GM13976 (cell line): ENCODE measurements at regions not wholly inside any gene's neighbourhood (a gene's known extent, or its start where the extent isn't known, plus 50 kb on each side); places are given as distances from the start of the nearest gene placed in this dataset.

Experiments
- DNase-seq: peaks from one replicate; pipeline ENCODE4 v3.0.0; 2012; ENCODE audit warnings: low spot score
- in situ Hi-C: fragments of 300-500 bp; cut with MboI; formaldehyde crosslinking; loops from one replicate; pipeline ENCODE4 v1.12.0; 2022; ENCODE audit warnings: low sequenced_read_pairs, mixed read lengths, inconsistent platforms; ENCODE audit not compliant: unreplicated experiment
- TF ChIP-seq, protein P1 (sequence below): IDR thresholded peaks from 2 replicates; pipeline ENCODE4 v1.5.1; 2012; ENCODE audit warnings: borderline replicate concordance, mild to moderate bottlenecking; ENCODE audit not compliant: insufficient read depth; ENCODE audit errors: extremely low read depth, missing control alignments, control extremely low read depth

DNA sequence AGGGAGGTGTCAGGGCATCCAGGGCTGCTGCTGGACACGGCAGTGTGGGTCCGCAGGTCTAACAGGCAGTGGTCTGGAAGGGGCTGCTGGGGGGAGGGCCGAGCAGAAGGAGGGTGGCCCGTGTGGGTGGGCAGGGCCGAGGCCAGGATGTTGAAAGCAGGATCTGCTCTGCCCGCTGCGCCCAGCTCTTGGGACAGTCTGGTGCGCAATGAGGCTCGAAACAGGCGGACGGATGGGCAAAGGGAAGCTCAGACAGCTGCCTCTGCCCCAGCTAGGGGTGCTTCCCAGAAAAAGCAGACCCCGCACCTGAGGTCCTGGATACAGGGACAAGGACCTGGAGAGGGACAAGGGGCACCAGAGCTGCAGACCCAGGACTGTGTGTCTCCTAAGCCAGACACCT lies 121.3 kb downstream of the FAM53A start:
- DNase-seq, result no peak
- in situ Hi-C loops, result no loop called here
- TF ChIP-seq, protein P1, sequence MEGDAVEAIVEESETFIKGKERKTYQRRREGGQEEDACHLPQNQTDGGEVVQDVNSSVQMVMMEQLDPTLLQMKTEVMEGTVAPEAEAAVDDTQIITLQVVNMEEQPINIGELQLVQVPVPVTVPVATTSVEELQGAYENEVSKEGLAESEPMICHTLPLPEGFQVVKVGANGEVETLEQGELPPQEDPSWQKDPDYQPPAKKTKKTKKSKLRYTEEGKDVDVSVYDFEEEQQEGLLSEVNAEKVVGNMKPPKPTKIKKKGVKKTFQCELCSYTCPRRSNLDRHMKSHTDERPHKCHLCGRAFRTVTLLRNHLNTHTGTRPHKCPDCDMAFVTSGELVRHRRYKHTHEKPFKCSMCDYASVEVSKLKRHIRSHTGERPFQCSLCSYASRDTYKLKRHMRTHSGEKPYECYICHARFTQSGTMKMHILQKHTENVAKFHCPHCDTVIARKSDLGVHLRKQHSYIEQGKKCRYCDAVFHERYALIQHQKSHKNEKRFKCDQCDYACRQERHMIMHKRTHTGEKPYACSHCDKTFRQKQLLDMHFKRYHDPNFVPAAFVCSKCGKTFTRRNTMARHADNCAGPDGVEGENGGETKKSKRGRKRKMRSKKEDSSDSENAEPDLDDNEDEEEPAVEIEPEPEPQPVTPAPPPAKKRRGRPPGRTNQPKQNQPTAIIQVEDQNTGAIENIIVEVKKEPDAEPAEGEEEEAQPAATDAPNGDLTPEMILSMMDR, result no peak

DNA sequence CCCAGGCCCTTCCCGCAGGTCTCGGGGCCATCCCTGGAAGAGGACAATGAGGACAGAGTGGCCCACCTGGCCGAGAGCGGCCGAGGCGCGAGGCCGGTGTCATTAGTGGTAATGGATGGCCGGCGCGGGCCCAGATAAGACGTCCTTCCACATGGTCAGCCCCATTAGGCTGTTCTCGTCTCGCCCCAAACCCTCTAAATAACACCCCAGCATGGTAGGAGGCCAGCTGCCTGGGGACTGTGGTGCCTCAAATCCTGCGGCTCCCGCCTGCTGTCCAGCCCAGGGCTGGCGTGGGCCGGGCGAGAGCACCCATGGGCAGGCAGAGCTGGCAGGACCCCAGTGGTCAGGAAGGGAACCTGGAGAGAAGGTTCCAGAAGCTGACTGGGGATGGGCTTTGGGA lies 121.7 kb downstream of the FAM53A start:
- DNase-seq, result no peak
- in situ Hi-C loops, result no loop called here
- TF ChIP-seq, protein P1, result no peak

DNA sequence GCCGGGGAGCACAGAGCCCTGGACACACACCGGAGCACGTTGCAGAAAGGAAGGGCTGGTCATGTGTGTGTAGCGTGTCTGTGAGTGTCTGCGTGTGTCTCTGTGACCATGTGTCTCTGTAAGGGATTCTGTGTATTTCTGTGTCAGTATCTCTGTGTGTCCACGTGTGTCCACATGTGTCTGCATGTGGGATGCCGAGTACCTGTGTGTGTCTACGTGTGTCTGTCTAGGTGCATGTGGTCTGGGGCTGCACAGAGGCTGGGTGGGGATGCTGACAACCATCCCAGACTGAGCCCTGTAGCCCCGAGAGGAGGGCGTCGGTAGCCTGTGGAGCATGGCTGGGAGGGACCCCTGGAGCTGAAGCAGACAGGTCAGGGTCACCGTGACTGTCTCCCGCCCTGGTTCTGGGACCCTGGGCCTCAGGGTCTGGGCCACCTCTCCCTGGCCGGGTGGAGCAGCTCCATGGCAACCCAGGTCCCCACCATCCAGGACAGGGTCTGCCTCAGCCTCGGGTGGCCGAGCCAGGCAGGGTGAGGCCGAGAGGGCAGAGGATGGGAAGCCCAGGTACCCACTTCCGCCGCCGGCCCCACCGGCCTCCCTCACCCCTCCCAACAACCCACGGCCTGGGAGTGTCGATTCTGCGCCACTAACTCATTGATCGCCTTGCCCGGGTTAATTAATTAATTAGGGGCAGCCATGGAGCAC lies 122.7 kb downstream of the FAM53A start:
- in situ Hi-C loops, result no loop called here
- DNase-seq, result no peak
- TF ChIP-seq, protein P1, result no peak

DNA sequence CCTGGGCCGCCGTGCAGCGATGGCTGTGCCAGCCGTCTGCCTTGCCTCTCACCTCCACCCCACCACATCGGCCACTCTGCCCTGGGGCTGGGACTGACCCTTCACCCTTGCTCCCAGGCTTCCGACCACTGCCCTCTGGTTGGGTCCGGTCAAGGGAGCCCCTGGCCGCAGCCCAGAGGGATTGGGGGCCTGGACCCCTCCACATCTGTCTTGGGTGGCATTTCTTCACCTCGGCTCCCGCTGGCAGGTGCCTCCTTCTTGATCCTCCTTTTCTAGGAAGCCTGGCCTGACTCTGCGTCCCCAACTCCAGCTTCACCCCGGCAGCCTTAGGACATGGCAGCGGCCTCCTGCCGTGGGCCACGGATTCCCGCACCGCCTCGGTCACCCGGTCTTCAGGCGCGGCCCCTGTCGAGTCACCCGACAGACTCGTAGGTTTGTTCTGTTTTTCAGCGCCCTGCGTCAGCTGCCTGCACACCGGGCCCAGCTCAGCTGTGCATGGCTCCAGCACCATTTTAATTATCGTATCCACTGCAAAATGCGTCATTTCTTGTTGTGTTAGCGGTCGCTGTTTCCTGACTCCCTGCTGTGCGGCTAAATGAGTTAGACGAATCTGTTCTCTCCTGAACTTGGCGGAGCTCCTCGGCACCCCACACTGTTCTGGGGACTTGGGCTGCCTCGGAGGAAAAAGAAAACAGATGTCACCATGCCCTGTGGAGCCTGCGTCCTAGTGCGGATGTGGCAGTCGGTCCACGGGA lies 124.0 kb downstream of the FAM53A start:
- no peak for DNase-seq
- in situ Hi-C loops, result no loop called here
- TF ChIP-seq, protein P1, result no peak

DNA sequence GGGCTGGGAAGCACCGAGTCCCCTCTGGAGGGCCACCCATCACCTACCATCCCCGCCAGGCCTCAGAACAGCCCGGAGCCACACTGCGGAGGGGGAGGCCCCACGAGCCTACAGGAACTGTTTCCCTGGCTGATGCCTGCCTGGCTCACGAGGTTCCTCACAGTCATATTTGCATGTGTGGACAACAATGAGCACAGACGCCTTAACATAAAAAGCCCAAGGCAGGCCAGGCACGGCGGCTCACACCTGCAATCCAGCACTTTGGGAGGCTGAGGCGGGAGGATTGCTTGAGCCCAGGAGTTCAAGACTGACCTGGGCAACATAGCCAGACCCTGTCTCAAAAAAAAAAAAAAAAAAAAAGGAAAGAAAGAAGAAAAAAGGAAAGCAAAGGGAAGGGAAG lies 125.9 kb downstream of the FAM53A start:
- DNase-seq, result no peak
- TF ChIP-seq, protein P1, result no peak
- in situ Hi-C loops, result no loop called here

DNA sequence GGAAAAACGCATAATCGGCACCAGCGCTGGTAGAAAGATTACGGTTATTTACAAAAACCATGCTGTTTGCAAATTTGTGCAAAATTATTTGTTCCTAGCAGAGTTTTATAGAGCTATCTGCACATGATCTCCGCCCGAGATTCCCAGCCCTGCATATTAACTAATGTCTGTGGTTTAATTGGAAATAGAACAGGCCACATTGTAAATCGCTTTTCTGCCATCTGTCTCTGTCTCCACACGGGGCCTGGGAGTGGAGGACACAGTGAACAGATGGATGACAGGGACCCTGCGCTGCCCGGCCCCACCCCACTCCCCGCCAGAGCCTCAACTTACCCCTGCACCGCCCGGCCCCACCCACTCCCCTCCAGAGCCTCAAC lies 126.9 kb downstream of the FAM53A start:
- DNase-seq, result no peak
- in situ Hi-C loops, result no loop called here
- TF ChIP-seq, protein P1, result no peak
